Ishikawa (cell line): ENCODE measurements at regions not wholly inside any gene's neighbourhood (a gene's known extent, or its start where the extent isn't known, plus 50 kb on each side); places are given as distances from the start of the nearest gene placed in this dataset.

Experiments
- CEBPB ChIP-seq: IDR thresholded peaks from 2 replicates; pipeline ENCODE4 v1.6.1; 2012
- CREB1 ChIP-seq: IDR thresholded peaks from 2 replicates; pipeline ENCODE4 v1.6.1; 2012; ENCODE audit warnings: low read depth
- EGR1 ChIP-seq: IDR thresholded peaks from 2 replicates; pipeline ENCODE4 v1.6.1; 2012
- EP300 ChIP-seq: IDR thresholded peaks from 2 replicates; pipeline ENCODE4 v1.6.1; 2012; ENCODE audit warnings: borderline replicate concordance
- FOXM1 ChIP-seq: IDR thresholded peaks from 2 replicates; pipeline ENCODE4 v1.6.1; 2012; ENCODE audit warnings: low read depth, borderline replicate concordance
- NFIC ChIP-seq: IDR thresholded peaks from 2 replicates; pipeline ENCODE4 v1.6.1; 2012
- RAD21 ChIP-seq: IDR thresholded peaks from 2 replicates; pipeline ENCODE4 v1.6.1; 2012; ENCODE audit warnings: low read depth
- TAF1 ChIP-seq: IDR thresholded peaks from 2 replicates; pipeline ENCODE4 v1.6.1; 2012; ENCODE audit warnings: low read depth, mild to moderate bottlenecking
- TCF12 ChIP-seq: IDR thresholded peaks from 2 replicates; pipeline ENCODE4 v1.6.1; 2012; ENCODE audit warnings: low read depth
- TEAD4 ChIP-seq: IDR thresholded peaks from 2 replicates; pipeline ENCODE4 v1.6.1; 2012
- YY1 ChIP-seq: IDR thresholded peaks from 2 replicates; pipeline ENCODE4 v1.6.1; 2012; ENCODE audit warnings: low read depth
- ZBTB7A ChIP-seq: IDR thresholded peaks from 2 replicates; pipeline ENCODE4 v1.6.1; 2012; ENCODE audit warnings: low read depth
- TF ChIP-seq, protein P1 (sequence below): IDR thresholded peaks from 2 replicates; pipeline ENCODE4 v1.6.1; 2012
- TF ChIP-seq, protein P2 (sequence below): IDR thresholded peaks from 2 replicates; pipeline ENCODE4 v1.6.1; 2012; ENCODE audit warnings: low read depth, mild to moderate bottlenecking
- TF ChIP-seq, protein P3 (sequence below): IDR thresholded peaks from 2 replicates; pipeline ENCODE4 v1.6.1; 2012

DNA sequence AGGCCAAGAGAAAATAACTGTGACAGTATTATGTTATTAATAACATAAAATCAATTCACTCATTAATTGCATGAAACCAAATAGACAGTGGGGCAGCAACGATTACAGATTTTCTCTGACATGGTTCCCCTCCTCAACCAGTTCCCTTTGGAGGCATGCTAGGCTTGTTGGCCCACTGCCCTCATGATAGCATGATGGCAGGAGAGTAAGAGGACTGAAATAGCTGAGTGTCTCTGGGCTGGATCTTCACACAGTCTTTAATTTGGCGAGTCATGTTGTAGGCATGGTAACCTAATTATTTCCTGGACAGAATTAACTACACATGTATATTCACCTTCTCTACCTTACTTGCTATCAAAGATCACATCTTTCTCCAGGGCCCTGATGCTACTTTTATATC, 266.2 kb upstream of the PELI2 start:
- no peak for TF ChIP-seq FOXM1
- no peak for TF ChIP-seq RAD21
- no peak for TF ChIP-seq CREB1
- TF ChIP-seq TAF1: no peak
- TF ChIP-seq EGR1: no peak
- TF ChIP-seq, protein P1, sequence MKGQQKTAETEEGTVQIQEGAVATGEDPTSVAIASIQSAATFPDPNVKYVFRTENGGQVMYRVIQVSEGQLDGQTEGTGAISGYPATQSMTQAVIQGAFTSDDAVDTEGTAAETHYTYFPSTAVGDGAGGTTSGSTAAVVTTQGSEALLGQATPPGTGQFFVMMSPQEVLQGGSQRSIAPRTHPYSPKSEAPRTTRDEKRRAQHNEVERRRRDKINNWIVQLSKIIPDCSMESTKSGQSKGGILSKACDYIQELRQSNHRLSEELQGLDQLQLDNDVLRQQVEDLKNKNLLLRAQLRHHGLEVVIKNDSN: no peak
- TF ChIP-seq TEAD4: no peak

DNA sequence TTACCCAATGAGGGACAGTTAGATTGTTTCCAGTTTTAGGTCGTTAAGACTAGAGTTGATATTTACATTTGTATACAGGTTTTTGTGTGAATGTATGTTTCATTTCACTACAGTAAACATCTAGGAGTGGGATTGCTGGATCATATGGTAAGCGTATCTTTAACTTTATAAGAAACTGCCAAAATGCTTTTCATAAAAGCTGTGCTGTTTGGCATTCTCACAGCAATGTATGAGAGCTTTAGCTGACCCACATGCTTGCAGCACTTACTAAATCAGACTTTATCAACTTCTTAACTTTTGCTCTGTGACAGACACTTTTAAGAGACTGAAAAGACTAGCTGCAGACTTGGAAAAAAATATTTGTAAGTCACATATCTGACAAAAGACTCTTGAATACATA, 262.5 kb upstream of the PELI2 start:
- no peak for TF ChIP-seq EP300
- TF ChIP-seq NFIC: no peak
- TF ChIP-seq TAF1: no peak
- TF ChIP-seq, protein P2, sequence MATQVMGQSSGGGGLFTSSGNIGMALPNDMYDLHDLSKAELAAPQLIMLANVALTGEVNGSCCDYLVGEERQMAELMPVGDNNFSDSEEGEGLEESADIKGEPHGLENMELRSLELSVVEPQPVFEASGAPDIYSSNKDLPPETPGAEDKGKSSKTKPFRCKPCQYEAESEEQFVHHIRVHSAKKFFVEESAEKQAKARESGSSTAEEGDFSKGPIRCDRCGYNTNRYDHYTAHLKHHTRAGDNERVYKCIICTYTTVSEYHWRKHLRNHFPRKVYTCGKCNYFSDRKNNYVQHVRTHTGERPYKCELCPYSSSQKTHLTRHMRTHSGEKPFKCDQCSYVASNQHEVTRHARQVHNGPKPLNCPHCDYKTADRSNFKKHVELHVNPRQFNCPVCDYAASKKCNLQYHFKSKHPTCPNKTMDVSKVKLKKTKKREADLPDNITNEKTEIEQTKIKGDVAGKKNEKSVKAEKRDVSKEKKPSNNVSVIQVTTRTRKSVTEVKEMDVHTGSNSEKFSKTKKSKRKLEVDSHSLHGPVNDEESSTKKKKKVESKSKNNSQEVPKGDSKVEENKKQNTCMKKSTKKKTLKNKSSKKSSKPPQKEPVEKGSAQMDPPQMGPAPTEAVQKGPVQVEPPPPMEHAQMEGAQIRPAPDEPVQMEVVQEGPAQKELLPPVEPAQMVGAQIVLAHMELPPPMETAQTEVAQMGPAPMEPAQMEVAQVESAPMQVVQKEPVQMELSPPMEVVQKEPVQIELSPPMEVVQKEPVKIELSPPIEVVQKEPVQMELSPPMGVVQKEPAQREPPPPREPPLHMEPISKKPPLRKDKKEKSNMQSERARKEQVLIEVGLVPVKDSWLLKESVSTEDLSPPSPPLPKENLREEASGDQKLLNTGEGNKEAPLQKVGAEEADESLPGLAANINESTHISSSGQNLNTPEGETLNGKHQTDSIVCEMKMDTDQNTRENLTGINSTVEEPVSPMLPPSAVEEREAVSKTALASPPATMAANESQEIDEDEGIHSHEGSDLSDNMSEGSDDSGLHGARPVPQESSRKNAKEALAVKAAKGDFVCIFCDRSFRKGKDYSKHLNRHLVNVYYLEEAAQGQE: no peak
- TF ChIP-seq CEBPB: no peak
- no peak for TF ChIP-seq YY1
- TF ChIP-seq ZBTB7A: no peak
- no peak for TF ChIP-seq TEAD4
- TF ChIP-seq, protein P1: no peak
- no peak for TF ChIP-seq RAD21
- TF ChIP-seq FOXM1: no peak
- no peak for TF ChIP-seq CREB1

DNA sequence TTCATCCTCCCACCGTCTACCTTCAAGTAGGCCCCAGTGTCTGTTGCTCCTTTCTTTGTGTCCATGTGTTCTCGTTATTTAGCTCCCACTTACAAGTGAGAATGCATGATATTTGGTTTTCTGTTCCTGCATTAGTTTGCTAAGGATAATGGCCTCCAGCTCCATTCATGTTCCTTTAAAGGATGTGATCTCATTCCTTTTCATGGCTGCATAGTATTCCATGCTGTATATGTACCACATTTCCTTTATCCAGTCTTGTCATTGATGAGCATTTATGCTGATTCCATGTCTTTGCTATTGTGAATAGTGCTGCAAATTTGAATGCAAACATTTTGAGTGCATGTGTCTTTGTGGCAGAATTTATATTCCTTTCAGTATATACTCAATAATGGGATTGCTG, 259.6 kb upstream of the PELI2 start:
- TF ChIP-seq ZBTB7A (no peak), TAF1 (no peak), NFIC (no peak), YY1 (no peak), CREB1 (no peak), FOXM1 (no peak), TEAD4 (no peak), RAD21 (no peak), CEBPB (no peak), TCF12 (no peak)
- TF ChIP-seq, protein P1: no peak
- TF ChIP-seq, protein P3, sequence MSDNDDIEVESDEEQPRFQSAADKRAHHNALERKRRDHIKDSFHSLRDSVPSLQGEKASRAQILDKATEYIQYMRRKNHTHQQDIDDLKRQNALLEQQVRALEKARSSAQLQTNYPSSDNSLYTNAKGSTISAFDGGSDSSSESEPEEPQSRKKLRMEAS: no peak
- TF ChIP-seq, protein P2: no peak

DNA sequence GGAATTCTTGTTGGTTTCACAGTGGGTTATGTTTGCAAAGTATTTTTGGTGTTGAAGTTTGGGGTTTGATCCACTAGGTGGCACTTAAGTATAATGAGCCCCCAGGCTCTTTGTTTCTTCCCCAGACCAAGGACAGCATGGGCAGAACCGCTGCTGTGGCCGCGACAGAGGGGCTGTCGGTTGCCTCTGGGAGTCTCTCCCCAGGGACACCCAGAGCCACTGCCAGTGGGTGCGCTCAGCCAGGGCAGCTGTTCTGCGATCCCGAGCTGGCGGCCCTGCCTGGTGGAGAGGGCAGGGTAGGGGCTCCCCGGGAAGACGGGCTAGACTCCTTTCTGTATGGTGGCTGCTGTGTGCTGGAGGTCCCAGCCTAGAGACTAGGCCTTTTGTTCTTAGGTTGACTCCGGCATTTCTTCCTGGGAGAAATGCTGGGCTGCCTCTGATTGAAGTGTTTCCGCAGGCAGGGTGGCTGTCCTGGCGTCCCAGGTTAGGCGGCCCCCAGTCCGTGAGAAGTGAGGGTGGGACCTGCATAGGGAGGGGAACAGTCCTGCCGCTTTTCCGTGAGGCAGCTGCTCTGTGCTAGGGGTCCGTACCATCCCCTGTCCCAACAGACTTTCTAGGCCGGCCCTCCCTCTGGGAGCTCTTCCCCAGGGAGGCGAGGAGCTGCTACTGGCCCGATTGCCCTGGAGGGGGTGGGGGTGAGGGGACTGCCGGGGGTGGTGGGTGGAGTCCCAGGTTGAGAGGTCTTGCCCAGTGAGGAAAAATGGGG, 253.1 kb upstream of the PELI2 start:
- TF ChIP-seq EGR1 (no peak), TEAD4 (no peak), TCF12 (no peak), ZBTB7A (no peak), RAD21 (peak; percentile 77)
- TF ChIP-seq, protein P2: no peak
